ENCODE measurements at regions not wholly inside any gene's neighbourhood (a gene's known extent, or its start where the extent isn't known, plus 50 kb on each side); places are given as distances from the start of the nearest gene placed in this dataset.

DNA sequence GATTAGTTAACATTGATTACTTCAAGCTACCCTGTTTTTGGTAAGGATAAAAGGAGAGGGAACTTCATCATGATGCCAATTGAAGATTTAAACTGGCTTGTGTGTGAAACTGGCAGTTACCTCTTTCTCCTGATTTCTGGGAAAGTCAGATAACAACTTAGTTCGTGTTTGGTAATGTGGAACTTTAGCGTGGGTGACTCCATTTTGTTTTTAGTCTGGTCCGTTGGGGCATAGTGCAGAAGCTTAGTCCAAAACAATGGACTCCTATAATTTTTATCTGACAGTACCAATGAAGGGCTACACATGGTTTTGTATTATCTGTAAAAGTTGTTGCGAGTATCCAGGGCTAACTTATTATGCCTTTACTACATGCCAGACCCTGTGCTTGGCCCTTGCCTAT lies 294.9 kb downstream of the GUCY2F start:
- no peak overlapping the region for H2AFZ ChIP-seq
- peaks cover 33% of the 10 kb centered on the region for H3K4me1 Mint-ChIP-seq
- no peaks in the 10 kb centered on the region for H3K9me2 ChIP-seq (ENCODE audit: insufficient read depth)
- no peak overlapping the region for H3K4me3 ChIP-seq
- no peaks in the 10 kb centered on the region for H3K36me3 ChIP-seq (ENCODE audit: insufficient read depth)
- no peaks in the 10 kb centered on the region for H3F3A ChIP-seq (replicated peaks; ENCODE audit: low read depth)
- H4K20me1 ChIP-seq (replicated peaks; ENCODE audit: insufficient read depth), result no peaks in the 10 kb centered on the region
- no peak for DNase-seq (ENCODE audit: low spot score)
- ATAC-seq, result no peak
- peaks cover 9% of the 10 kb centered on the region; the same call in 1 of the 2 replicates for H3K4me1 ChIP-seq (ENCODE audit: insufficient read depth)
- no peak overlapping the region for H3K4me3 Mint-ChIP-seq
- peaks cover 3% of the 10 kb centered on the region for H3K27me3 Mint-ChIP-seq (ENCODE audit: insufficient read depth, low read depth, poor library complexity)
- no peak overlapping the region for H3K27ac Mint-ChIP-seq
- TF ChIP-seq, protein P1, sequence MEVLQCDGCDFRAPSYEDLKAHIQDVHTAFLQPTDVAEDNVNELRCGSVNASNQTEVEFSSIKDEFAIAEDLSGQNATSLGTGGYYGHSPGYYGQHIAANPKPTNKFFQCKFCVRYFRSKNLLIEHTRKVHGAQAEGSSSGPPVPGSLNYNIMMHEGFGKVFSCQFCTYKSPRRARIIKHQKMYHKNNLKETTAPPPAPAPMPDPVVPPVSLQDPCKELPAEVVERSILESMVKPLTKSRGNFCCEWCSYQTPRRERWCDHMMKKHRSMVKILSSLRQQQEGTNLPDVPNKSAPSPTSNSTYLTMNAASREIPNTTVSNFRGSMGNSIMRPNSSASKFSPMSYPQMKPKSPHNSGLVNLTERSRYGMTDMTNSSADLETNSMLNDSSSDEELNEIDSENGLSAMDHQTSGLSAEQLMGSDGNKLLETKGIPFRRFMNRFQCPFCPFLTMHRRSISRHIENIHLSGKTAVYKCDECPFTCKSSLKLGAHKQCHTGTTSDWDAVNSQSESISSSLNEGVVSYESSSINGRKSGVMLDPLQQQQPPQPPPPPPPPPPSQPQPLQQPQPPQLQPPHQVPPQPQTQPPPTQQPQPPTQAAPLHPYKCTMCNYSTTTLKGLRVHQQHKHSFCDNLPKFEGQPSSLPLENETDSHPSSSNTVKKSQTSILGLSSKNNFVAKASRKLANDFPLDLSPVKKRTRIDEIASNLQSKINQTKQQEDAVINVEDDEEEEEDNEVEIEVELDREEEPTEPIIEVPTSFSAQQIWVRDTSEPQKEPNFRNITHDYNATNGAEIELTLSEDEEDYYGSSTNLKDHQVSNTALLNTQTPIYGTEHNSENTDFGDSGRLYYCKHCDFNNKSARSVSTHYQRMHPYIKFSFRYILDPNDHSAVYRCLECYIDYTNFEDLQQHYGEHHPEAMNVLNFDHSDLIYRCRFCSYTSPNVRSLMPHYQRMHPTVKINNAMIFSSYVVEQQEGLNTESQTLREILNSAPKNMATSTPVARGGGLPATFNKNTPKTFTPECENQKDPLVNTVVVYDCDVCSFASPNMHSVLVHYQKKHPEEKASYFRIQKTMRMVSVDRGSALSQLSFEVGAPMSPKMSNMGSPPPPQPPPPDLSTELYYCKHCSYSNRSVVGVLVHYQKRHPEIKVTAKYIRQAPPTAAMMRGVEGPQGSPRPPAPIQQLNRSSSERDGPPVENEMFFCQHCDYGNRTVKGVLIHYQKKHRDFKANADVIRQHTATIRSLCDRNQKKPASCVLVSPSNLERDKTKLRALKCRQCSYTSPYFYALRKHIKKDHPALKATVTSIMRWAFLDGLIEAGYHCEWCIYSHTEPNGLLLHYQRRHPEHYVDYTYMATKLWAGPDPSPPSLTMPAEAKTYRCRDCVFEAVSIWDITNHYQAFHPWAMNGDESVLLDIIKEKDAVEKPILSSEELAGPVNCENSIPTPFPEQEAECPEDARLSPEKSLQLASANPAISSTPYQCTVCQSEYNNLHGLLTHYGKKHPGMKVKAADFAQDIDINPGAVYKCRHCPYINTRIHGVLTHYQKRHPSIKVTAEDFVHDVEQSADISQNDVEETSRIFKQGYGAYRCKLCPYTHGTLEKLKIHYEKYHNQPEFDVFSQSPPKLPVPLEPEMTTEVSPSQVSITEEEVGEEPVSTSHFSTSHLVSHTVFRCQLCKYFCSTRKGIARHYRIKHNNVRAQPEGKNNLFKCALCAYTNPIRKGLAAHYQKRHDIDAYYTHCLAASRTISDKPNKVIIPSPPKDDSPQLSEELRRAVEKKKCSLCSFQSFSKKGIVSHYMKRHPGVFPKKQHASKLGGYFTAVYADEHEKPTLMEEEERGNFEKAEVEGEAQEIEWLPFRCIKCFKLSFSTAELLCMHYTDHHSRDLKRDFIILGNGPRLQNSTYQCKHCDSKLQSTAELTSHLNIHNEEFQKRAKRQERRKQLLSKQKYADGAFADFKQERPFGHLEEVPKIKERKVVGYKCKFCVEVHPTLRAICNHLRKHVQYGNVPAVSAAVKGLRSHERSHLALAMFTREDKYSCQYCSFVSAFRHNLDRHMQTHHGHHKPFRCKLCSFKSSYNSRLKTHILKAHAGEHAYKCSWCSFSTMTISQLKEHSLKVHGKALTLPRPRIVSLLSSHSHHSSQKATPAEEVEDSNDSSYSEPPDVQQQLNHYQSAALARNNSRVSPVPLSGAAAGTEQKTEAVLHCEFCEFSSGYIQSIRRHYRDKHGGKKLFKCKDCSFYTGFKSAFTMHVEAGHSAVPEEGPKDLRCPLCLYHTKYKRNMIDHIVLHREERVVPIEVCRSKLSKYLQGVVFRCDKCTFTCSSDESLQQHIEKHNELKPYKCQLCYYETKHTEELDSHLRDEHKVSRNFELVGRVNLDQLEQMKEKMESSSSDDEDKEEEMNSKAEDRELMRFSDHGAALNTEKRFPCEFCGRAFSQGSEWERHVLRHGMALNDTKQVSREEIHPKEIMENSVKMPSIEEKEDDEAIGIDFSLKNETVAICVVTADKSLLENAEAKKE (CRISPR knock-in tag; IDR thresholded peaks at IDR 0.05), result no peak
- TF ChIP-seq, protein P2, sequence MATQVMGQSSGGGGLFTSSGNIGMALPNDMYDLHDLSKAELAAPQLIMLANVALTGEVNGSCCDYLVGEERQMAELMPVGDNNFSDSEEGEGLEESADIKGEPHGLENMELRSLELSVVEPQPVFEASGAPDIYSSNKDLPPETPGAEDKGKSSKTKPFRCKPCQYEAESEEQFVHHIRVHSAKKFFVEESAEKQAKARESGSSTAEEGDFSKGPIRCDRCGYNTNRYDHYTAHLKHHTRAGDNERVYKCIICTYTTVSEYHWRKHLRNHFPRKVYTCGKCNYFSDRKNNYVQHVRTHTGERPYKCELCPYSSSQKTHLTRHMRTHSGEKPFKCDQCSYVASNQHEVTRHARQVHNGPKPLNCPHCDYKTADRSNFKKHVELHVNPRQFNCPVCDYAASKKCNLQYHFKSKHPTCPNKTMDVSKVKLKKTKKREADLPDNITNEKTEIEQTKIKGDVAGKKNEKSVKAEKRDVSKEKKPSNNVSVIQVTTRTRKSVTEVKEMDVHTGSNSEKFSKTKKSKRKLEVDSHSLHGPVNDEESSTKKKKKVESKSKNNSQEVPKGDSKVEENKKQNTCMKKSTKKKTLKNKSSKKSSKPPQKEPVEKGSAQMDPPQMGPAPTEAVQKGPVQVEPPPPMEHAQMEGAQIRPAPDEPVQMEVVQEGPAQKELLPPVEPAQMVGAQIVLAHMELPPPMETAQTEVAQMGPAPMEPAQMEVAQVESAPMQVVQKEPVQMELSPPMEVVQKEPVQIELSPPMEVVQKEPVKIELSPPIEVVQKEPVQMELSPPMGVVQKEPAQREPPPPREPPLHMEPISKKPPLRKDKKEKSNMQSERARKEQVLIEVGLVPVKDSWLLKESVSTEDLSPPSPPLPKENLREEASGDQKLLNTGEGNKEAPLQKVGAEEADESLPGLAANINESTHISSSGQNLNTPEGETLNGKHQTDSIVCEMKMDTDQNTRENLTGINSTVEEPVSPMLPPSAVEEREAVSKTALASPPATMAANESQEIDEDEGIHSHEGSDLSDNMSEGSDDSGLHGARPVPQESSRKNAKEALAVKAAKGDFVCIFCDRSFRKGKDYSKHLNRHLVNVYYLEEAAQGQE (IDR thresholded peaks at IDR 0.05; ENCODE audit: unreplicated experiment), result no peak
- TF ChIP-seq JUNB (IDR thresholded peaks at IDR 0.05; ENCODE audit: unreplicated experiment) (no peak), NANOG (IDR thresholded peaks at IDR 0.05; ENCODE audit: borderline replicate concordance) (no peak)
- H3K36me3 Mint-ChIP-seq (ENCODE audit: low read depth), result peaks cover 3% of the 10 kb centered on the region; the same call in 2 of the 3 replicates
- H3K9me3 Mint-ChIP-seq, result peaks cover 4% of the 10 kb centered on the region; the same call in 2 of the 3 replicates
- no peaks in the 10 kb centered on the region for H3K27me3 ChIP-seq (ENCODE audit: insufficient read depth)
- H3K27ac ChIP-seq (ENCODE audit: low read depth), result no peak overlapping the region
- H3K4me2 ChIP-seq, result no peak overlapping the region
- no peaks in the 10 kb centered on the region for H3K79me2 ChIP-seq (replicated peaks; ENCODE audit: insufficient read depth)
